ENCODE measurements at regions not wholly inside any gene's neighbourhood (a gene's known extent, or its start where the extent isn't known, plus 50 kb on each side); places are given as distances from the start of the nearest gene placed in this dataset.

- DNase-seq (ENCODE audit: extremely low read depth, low read depth): no peak
- no peak overlapping the region for H3K4me3 ChIP-seq (replicated peaks; ENCODE audit: low read depth, low read length)
- no peak for TF ChIP-seq CTCF (IDR thresholded peaks at IDR 0.05; ENCODE audit: low read depth, low read length, missing control alignments)
These were observed 199.3 kb upstream of the UBL3 start for GRCh38 chr13:30049692-30050091.

- DNase-seq (ENCODE audit: extremely low read depth, low read depth): no peak
- no peak for TF ChIP-seq CTCF (IDR thresholded peaks at IDR 0.05; ENCODE audit: low read depth, low read length, missing control alignments)
- no peak overlapping the region for H3K4me3 ChIP-seq (replicated peaks; ENCODE audit: low read depth, low read length)
These were observed 196.9 kb upstream of the UBL3 start for GRCh38 chr13:30047154-30047874.

GRCh38 chr13:30045916-30046704 lies 195.7 kb upstream of the UBL3 start:
- TF ChIP-seq CTCF (IDR thresholded peaks at IDR 0.05; ENCODE audit: low read depth, low read length, missing control alignments): no peak
- no peak overlapping the region for H3K4me3 ChIP-seq (replicated peaks; ENCODE audit: low read depth, low read length)
- peak; percentile 22 for DNase-seq (ENCODE audit: extremely low read depth, low read depth)

GRCh38 chr13:30044932-30045331 lies 194.5 kb upstream of the UBL3 start:
- TF ChIP-seq CTCF (IDR thresholded peaks at IDR 0.05; ENCODE audit: low read depth, low read length, missing control alignments): no peak
- H3K4me3 ChIP-seq (replicated peaks; ENCODE audit: low read depth, low read length): no peak overlapping the region
- no peak for DNase-seq (ENCODE audit: extremely low read depth, low read depth)

GRCh38 chr13:30043631-30043925 lies 193.2 kb upstream of the UBL3 start:
- DNase-seq (ENCODE audit: extremely low read depth, low read depth): no peak
- no peak for TF ChIP-seq CTCF (IDR thresholded peaks at IDR 0.05; ENCODE audit: low read depth, low read length, missing control alignments)
- H3K4me3 ChIP-seq (replicated peaks; ENCODE audit: low read depth, low read length): no peak overlapping the region

- no peak for TF ChIP-seq CTCF (IDR thresholded peaks at IDR 0.05; ENCODE audit: low read depth, low read length, missing control alignments)
- DNase-seq (ENCODE audit: extremely low read depth, low read depth): no peak
- H3K4me3 ChIP-seq (replicated peaks; ENCODE audit: low read depth, low read length): no peak overlapping the region
These were observed 192.6 kb upstream of the UBL3 start for GRCh38 chr13:30042891-30043630.

Data from HFF-Myc (cell line).